ENCODE measurements at regions not wholly inside any gene's neighbourhood (a gene's known extent, or its start where the extent isn't known, plus 50 kb on each side); places are given as distances from the start of the nearest gene placed in this dataset.
"Not testable (repeated sequence)": the region's sequence is repeated elsewhere in the genome, so short reads cannot be mapped to it uniquely, and the experiment has no call there.

GRCh38 chr1:176325664-176326063 lies 118.6 kb upstream of the COP1 start:
- DNase-seq: no peak
- no peaks in the 10 kb centered on the region for H3K9me2 ChIP-seq (replicated peaks; ENCODE audit: insufficient read depth, low read length)
- no peaks in the 10 kb centered on the region for H3K36me3 ChIP-seq (replicated peaks; ENCODE audit: insufficient read depth, low read length)
- H3F3A ChIP-seq (ENCODE audit: insufficient read depth, low read length): no peaks in the 10 kb centered on the region
- H2AFZ ChIP-seq (ENCODE audit: low read length): no peak overlapping the region
- no peaks in the 10 kb centered on the region for H3K79me2 ChIP-seq (ENCODE audit: low read length)
- H3K27ac ChIP-seq (ENCODE audit: low read length): no peak overlapping the region
- TF ChIP-seq EZH2 (optimal IDR thresholded peaks at IDR 0.05; ENCODE audit: low read depth, low read length): no peak
- TF ChIP-seq EZH2phosphoT487 (IDR thresholded peaks at IDR 0.05; ENCODE audit: low read length): no peak
- TF ChIP-seq, protein P1, sequence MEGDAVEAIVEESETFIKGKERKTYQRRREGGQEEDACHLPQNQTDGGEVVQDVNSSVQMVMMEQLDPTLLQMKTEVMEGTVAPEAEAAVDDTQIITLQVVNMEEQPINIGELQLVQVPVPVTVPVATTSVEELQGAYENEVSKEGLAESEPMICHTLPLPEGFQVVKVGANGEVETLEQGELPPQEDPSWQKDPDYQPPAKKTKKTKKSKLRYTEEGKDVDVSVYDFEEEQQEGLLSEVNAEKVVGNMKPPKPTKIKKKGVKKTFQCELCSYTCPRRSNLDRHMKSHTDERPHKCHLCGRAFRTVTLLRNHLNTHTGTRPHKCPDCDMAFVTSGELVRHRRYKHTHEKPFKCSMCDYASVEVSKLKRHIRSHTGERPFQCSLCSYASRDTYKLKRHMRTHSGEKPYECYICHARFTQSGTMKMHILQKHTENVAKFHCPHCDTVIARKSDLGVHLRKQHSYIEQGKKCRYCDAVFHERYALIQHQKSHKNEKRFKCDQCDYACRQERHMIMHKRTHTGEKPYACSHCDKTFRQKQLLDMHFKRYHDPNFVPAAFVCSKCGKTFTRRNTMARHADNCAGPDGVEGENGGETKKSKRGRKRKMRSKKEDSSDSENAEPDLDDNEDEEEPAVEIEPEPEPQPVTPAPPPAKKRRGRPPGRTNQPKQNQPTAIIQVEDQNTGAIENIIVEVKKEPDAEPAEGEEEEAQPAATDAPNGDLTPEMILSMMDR (IDR thresholded peaks at IDR 0.05; ENCODE audit: low read length): no peak
- H3K4me1 ChIP-seq (ENCODE audit: low read length): no peaks in the 10 kb centered on the region
- no peak overlapping the region for H3K9ac ChIP-seq (ENCODE audit: low read length)
- no peaks in the 10 kb centered on the region for H4K20me1 ChIP-seq (ENCODE audit: insufficient read depth, low read length)
- no peak overlapping the region for H3K4me2 ChIP-seq (ENCODE audit: low read depth, low read length)
- no peaks in the 10 kb centered on the region for H3K9me3 ChIP-seq (replicated peaks; ENCODE audit: insufficient read depth, low read length)
- H3K27me3 ChIP-seq (replicated peaks; ENCODE audit: insufficient read depth, low read length): no peaks in the 10 kb centered on the region
- no peak overlapping the region for H3K4me3 ChIP-seq (ENCODE audit: low read length)

DNA sequence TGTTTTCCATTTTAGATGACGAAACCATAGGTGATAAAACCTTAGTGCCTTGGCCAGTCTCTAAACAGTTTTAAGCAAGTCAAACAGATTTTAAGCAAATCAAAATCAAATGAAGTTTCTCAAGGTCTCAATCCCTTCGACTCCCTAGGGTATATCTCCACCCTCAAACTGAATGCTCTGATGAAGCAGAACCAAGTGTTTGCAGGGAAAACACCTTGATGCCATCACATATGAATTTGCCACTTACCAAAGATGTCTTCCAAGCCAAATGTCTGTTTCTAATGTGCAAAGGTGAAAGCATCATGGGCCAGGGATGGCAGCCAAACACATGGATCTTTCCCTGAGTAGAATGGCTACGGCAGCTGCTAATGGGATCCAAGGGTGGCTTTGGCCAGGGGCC lies 116.4 kb upstream of the COP1 start:
- no peak for DNase-seq
- Histone ChIP-seq H3K9ac (ENCODE audit: low read length) (no peak overlapping the region), H3K4me3 (ENCODE audit: low read length) (no peak overlapping the region), H3K36me3 (replicated peaks; ENCODE audit: insufficient read depth, low read length) (no peaks in the 10 kb centered on the region), H3K79me2 (ENCODE audit: low read length) (no peaks in the 10 kb centered on the region), H3K9me3 (replicated peaks; ENCODE audit: insufficient read depth, low read length) (no peaks in the 10 kb centered on the region), H3K9me2 (replicated peaks; ENCODE audit: insufficient read depth, low read length) (no peaks in the 10 kb centered on the region), H3K4me2 (ENCODE audit: low read depth, low read length) (no peak overlapping the region), H3K4me1 (ENCODE audit: low read length) (no peaks in the 10 kb centered on the region), H3F3A (ENCODE audit: insufficient read depth, low read length) (no peaks in the 10 kb centered on the region), H4K20me1 (ENCODE audit: insufficient read depth, low read length) (no peaks in the 10 kb centered on the region), H3K27me3 (replicated peaks; ENCODE audit: insufficient read depth, low read length) (no peaks in the 10 kb centered on the region), H2AFZ (ENCODE audit: low read length) (no peak overlapping the region), H3K27ac (ENCODE audit: low read length) (no peak overlapping the region)
- TF ChIP-seq EZH2 (optimal IDR thresholded peaks at IDR 0.05; ENCODE audit: low read depth, low read length): no peak
- no peak for TF ChIP-seq EZH2phosphoT487 (IDR thresholded peaks at IDR 0.05; ENCODE audit: low read length)
- TF ChIP-seq, protein P1 (IDR thresholded peaks at IDR 0.05; ENCODE audit: low read length): no peak

- DNase-seq: no peak
- Histone ChIP-seq H3K27me3 (replicated peaks; ENCODE audit: insufficient read depth, low read length) (no peaks in the 10 kb centered on the region), H3K4me2 (ENCODE audit: low read depth, low read length) (no peak overlapping the region), H3K9me3 (replicated peaks; ENCODE audit: insufficient read depth, low read length) (no peaks in the 10 kb centered on the region), H3K4me3 (ENCODE audit: low read length) (no peak overlapping the region), H3K79me2 (ENCODE audit: low read length) (no peaks in the 10 kb centered on the region), H3K9ac (ENCODE audit: low read length) (no peak overlapping the region), H3K4me1 (ENCODE audit: low read length) (no peaks in the 10 kb centered on the region), H3K27ac (ENCODE audit: low read length) (no peak overlapping the region), H2AFZ (ENCODE audit: low read length) (no peak overlapping the region), H4K20me1 (ENCODE audit: insufficient read depth, low read length) (no peaks in the 10 kb centered on the region), H3F3A (ENCODE audit: insufficient read depth, low read length) (no peaks in the 10 kb centered on the region), H3K36me3 (replicated peaks; ENCODE audit: insufficient read depth, low read length) (no peaks in the 10 kb centered on the region), H3K9me2 (replicated peaks; ENCODE audit: insufficient read depth, low read length) (no peaks in the 10 kb centered on the region)
- no peak for TF ChIP-seq EZH2 (optimal IDR thresholded peaks at IDR 0.05; ENCODE audit: low read depth, low read length)
- no peak for TF ChIP-seq EZH2phosphoT487 (IDR thresholded peaks at IDR 0.05; ENCODE audit: low read length)
- TF ChIP-seq, protein P1 (IDR thresholded peaks at IDR 0.05; ENCODE audit: low read length): no peak
These were observed 108.6 kb upstream of the COP1 start for GRCh38 chr1:176315519-176316220.

DNA sequence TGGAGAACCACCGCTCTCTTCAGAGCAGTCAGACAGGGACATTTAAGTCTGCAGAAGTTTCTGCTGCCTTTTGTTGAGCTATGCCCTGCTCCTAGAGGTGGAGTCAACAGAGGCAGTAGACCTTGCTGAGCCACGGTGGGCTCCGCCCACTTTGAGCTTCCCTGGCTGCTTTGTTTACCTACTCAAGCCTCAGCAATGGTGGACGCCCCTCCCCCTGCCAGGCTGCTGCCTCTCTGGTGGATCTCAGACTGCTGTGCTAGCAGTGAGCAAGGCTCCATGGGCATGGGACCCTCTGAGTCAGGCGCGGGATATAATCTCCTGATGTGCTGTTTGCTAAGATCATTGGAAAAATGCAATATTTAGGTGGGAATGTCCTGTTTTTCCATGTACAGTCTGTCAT lies 89.5 kb upstream of the COP1 start:
- H3K79me2 ChIP-seq (ENCODE audit: low read length); H3F3A ChIP-seq (ENCODE audit: insufficient read depth, low read length); H2AFZ ChIP-seq (ENCODE audit: low read length); H3K27me3 ChIP-seq (replicated peaks; ENCODE audit: insufficient read depth, low read length); H3K4me1 ChIP-seq (ENCODE audit: low read length); H3K36me3 ChIP-seq (replicated peaks; ENCODE audit: insufficient read depth, low read length); H3K4me3 ChIP-seq (ENCODE audit: low read length); H3K4me2 ChIP-seq (ENCODE audit: low read depth, low read length); H3K9me2 ChIP-seq (replicated peaks; ENCODE audit: insufficient read depth, low read length); DNase-seq; H4K20me1 ChIP-seq (ENCODE audit: insufficient read depth, low read length); H3K9me3 ChIP-seq (replicated peaks; ENCODE audit: insufficient read depth, low read length); H3K9ac ChIP-seq (ENCODE audit: low read length); H3K27ac ChIP-seq (ENCODE audit: low read length): not testable (repeated sequence)

Data from MM.1S (cell line).